ENCODE measurements at regions not wholly inside any gene's neighbourhood (a gene's known extent, or its start where the extent isn't known, plus 50 kb on each side); places are given as distances from the start of the nearest gene placed in this dataset.
"Not testable (repeated sequence)": the region's sequence is repeated elsewhere in the genome, so short reads cannot be mapped to it uniquely, and the experiment has no call there.

DNA sequence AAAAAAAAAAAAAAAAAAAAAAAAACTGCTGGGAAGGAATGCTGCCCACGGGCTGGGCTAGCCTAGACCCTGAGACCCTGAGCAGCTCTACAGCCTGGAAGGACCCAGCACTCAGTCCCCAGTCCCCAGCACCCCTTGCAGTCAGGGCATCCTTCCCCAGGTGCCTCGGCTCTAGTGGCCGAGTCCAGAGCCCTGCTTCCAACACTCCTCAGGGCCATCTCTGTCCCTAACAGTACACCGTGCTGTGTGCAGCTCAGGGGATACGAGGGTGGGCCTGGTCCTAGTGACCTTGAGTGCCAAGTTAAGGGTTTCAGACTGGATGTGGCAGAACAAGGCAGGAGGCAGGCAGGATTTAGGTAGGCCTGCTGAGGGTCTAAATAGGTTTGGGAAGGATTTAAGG, 50.2 kb upstream of the LRP8 start:
- no peak for DNase-seq

DNA sequence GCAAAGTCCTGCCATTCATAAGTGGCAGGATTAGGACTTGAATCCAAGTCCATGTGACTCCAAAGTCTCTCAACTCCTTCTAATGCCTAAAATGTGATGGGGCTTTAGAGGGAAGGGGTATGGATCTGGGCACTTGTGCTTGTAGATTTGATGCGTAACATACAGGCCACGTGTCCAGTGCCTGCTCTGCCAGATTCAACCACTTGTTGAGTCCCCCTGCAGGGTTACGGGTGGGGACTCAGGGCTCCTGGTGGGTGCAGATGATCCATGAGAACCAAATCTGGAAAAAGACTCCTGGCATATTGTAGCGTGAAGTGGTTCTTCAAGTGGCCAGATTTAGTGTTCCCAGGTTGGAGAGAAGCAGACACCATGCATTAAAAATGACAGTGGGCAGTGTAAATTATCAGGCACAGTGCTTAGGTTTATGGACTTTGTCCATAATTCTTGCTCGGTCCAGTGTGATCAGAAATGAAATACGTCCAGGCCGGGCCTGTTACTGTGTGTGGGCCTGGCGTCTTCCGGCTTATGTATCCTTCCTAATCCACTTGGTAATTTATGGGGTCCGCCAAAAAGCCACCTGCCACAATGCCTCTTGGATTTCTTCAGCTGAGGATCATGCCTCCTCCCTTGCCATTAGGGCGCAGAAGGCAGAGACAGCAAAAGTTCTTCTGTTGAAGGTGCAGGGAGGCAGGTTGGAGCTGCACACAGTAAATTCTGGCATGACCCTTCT, 51.2 kb upstream of the LRP8 start:
- DNase-seq: no peak

DNA sequence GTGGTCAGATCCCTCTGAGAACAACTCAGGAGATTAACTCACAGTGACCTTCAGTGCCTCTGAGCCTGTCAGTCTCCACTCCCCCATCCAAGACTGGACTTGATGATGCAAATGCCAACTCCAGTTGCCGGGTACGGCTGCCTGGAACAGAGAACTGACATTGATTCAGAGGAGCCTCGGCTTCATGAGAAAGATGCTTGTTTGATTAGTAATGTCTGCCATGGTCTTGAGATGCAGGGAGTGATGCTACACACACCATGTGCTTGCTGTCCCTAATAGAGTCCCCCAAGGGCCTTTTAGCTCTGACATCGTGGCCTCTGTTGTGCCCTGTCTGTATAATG, 51.8 kb upstream of the LRP8 start:
- DNase-seq: no peak

DNA sequence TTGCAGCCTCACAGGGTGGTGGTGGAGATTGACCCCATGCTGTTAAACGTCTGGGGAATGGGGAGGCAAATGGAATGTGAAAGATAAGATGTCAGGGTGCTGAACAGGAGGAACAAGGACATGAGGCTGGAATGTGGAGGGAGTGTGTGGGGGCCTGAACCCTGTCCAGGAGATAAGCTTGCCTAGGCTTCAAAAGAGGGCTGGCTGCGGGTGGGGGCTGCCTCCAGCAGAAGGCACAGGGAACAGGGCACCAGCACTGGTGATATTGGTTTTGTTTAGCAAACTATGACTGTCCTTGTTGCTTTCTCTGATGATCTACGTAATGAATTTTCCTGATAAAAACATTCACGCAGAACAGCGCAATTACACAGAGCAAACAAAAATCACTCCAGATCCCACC, 52.4 kb upstream of the LRP8 start:
- DNase-seq: no peak

DNA sequence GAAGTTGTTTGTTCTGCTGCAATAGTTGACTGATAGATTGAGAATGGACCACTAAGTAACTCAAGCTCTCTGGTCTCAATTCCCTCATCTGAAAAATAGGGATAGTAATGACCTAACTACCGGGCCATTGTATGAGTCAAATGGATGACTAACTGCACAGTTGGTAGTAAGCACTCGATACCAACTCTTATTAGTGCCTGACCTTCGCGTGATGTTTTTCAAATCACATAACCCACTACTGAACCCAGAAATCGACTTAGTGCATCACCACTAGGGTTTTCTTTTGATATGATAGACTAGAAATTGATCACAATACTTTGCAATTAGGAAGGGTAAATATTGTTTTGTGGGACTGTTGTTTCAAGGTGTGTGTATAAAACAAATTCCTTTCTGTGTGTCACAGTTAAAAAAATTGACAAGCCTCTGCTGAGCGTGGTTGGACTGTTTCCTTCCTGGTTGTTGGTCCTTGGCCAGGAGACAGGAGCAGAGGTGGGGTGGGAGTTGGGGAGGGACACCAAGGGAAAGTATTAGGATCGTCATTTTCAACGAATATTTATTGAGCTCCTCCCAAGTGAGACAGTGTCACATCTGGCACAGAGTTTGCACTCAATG, 54.0 kb upstream of the LRP8 start:
- DNase-seq: no peak

DNA sequence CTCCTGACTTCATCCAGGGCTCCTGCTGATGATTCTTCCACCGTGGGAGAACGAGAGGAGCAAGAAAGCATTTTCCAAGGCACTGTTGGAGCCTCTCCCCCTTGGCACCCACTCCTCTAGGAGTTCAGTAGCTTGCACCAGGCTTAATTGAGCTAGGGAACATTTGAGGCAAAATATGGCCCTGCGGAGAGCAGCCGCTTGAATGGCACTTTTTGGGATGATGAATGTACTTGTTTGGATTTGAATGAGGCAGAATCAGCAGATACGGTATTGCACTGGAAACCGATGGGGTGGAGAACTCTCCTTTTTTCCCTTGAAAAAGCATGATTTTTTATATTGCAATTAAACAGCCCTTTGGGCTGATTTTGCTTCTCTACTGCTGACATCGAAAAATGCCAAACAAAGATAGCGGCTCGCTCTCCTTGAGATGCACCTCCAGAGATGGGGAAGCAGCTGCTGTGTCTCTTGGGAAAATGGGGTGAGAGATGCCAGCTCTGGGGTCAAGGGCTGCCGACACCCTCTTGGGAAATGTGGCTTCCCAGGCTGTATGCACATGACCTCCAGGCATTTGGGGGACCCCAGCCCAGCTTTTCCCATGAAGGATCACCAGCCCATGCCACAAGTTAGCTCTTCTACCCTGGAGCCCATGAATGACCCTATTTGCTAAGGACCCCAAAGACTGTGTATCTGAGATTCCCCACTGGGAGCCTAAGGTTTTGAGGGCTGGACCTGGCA, 55.4 kb upstream of the LRP8 start:
- no peak for DNase-seq

DNA sequence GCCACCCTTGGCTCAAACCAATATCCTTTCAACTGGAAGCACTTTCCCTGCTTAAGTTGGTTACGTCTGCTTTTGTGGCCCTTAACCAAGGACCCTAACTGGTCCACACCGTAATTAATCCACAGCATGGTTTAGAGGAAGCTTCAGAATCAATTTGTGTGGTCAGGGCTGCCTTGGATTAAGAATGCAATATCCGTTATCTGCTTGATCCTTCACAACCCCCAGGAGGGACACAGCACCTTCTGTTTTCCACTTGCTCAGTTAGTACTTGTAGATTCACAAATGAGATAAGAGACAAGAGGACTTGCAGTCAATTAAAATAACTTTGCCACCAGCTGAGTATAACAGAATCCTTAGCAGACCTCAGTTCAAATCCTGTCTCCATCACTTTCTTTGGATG, 56.9 kb upstream of the LRP8 start:
- DNase-seq: no peak

DNA sequence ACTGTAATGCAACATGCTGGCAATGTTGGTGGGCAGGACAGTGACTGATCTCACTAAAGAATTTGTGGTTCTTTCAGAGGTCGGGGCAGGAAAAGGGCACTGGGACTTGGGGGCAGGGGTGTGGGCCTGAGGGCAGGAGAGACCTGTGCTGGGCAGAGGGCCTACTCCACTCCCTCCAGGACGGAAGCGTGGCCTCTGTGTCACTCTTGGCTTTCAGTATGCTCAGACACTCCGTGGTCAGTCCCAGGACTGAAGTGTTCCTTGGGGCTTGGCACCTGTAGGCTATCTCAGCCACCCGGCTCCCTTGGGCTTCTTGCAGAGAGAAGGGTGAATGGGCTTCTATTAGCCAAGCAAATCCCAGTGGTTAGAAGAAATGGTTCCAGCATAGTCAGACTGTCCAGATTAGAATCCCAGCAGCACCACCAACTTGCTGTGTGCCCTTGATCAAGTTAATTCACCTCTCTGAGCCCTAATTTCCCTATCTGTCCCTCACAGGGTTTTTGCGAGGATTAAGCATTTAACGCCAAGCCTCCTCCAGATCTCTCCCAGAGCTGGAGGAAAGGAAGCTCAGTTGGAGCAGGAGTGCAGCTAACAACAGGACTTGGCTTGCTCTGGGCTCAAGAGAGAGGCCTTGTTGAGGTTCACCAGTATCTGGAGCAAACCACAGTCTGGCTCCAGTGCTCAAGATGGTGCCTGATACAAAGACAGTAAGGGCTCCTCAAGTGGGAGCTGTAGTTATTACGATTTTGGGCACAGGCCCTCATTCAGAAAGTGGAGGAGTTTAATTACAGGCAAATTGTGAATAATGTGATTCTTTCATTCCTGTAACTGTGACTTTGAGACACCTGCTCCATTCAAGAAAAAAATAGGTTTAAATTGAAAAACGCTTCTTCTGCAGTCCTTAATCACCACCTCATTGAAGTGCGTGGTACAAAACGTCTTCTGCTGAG, 57.7 kb upstream of the LRP8 start:
- no peak for DNase-seq

DNA sequence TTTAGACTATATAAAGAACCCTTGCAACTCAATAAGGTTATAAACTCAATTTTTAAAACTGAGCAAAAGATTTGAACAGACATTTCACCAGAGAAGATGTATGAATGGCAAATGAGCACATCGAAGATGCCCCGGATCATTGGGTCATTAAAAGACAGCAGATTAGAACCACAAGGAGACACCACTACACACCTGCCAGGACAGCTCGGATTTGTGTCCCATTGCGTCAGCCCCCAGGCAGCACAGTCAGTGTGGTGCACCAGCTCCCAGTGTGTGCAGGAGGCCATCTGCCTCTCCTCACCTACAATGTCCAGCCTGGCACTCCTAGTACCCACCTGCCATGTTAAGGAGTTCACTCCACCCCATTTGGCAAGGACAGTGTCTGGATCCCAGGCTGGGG, 61.1 kb upstream of the LRP8 start:
- no peak for DNase-seq

DNA sequence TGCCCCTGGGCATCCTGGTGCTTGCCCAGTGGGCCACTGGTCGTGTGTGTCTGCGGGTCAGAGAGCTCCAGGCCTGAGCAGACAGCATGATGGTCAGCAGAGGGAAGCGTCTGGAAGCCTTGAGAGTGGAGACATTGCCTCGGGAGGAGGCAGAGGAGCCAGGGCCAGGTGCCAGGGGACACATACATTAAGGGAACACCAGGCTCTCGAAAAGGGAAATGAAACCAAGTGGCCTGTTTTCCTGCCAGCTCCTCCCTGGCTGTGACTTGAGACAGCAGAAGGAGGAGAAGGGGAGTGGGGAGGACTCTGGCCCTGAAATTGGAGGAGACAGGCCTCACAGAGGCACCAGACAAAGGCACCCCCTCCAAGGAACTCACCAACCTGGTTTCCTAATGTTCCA, 62.4 kb upstream of the LRP8 start:
- DNase-seq: no peak

DNA sequence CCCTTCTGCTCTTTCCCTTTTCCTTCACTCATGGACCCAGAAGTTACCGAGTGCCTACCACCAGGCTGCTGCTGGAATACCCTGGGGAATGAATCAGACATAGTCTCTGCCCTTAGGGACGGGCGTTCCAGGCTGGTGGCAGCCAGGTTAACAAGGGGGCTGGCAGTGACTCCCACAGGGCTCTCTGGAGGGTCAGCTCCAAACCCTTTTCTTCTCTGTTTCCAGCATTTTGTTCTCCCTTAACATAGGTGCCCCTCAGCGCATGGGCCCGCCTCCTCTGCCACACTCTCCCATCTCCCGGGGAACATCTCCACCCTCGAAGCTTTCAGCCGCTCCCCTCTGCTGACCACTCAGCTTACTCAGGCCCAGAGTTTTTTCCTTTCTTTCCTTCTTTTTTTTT, 62.9 kb upstream of the LRP8 start:
- DNase-seq: no peak

DNA sequence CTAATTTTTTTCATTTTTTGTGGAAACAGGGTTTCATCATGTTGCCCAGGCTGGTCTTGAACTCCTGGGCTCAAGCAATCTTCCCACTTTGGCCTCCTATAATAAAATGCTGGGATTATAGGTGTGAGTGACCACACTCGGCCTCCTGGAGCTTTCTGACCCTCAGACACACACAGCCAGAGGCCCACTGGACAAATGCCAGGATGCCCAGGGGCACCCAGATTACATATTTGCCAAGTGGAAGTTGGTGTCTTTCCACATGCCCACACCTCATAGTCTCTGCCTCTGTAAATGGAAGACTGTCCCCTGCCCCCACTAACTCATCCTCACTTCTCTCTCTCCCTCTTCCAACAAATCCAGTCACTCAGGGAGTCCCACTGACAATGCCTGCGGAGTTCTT, 63.4 kb upstream of the LRP8 start:
- DNase-seq: no peak

DNA sequence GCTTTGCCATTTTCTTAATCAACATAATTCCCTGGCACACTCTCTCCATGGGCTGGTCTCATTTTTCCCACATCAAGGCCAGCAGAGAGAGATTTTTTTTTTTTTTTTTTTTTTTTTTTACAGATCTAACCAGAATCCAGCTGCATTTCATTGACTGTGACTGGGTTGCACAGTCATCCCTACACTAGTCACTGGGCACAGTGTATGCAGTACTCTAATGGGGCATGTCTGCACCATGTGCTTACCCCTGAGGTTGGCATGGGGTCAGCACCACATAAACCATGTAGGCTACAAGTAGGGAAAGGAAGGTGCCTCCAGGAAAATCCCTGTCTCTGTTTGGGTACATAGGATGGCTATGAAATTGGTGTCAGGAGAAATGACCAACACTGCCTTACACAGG, 64.1 kb upstream of the LRP8 start:
- DNase-seq: no peak

DNA sequence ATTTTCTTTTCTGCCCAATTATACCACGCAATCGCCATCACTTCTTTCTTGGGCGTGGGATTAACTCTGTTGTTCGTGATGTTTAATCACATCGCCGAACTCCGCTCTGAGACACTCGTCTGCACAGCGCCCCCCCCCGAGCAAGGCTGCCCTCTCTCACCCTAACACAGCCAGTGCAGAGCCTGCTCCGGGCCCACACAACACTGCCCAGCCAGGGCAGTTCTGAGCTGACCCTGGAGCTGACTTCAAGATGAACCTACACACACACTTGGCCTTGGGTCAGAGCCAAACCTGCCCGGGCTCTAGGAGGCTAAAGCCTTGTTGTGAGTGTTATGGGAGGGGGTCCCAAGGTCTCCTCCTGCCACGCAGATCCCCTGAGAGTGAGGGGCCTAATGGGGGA, 64.6 kb upstream of the LRP8 start:
- DNase-seq: no peak

DNA sequence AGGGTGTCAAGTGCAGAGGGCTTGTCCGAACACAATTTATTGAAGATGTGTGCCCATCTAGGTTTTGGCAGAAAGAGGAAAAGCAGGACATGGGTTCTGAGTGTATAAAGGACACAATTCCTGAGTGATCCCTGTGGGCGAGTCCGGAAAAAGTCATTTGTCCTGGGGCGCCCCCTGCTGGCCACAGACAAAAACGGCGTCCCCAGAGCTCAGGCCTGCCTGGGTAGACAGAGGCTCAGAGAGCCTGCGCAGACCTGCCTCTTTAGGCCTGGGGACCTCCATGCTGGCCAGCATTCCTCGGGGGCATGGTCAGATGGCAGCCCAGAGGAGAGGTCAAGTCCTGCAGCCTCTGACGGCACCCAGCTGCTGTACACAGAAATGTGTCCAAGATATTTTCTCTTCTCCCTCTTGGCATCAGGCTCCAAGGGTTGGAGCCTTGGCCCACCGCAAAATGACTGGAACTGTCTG, 65.5 kb upstream of the LRP8 start:
- DNase-seq: peak; percentile 62 to 75

DNA sequence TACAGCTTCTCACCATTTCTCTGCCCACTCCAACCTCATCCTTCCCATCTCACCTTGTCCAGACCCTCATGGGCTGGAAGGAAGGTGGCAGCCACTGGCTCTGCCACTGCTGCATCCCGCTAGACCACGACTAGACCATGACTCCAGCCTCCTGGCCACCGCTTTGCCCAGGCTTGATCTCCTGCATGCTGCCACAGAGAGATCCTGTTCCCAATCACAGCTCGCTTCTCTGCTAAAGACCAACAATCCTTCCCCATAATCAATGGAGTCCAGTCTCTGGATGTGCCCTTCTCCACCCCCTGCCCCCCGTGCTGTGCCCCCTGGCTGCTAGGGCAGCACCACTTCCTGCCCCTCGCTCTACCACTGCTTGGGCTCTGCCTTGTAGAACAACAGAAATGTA, 64.9 kb upstream of the DMRTB1 start:
- no peak for DNase-seq

DNA sequence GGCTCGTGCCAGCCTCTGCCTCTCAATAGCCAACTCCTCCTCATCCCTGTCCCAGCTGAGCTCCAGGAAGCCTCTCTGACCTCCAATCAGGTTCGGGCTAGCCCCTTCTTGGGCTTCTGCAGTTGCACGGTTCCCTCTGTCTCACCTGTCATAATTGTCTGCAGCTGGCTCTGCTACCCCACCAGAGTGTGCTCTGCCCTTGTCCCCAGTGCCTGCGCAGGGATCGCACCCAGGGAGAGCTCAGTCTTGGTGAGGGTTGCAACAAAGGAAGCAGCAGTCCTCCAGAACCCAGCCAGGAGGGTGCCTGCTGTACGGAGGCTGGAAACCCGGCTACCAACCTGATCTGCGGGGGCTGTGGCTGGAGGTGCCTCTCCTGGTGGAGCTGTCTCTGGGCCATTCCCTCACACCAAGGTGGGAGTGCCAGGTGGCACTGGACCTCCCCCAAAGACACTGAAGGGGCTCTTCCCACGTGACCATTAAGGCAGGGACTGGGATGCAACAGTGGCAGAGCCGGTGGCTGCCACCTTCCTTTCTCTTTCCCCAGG, 63.5 kb upstream of the DMRTB1 start:
- DNase-seq: no peak

DNA sequence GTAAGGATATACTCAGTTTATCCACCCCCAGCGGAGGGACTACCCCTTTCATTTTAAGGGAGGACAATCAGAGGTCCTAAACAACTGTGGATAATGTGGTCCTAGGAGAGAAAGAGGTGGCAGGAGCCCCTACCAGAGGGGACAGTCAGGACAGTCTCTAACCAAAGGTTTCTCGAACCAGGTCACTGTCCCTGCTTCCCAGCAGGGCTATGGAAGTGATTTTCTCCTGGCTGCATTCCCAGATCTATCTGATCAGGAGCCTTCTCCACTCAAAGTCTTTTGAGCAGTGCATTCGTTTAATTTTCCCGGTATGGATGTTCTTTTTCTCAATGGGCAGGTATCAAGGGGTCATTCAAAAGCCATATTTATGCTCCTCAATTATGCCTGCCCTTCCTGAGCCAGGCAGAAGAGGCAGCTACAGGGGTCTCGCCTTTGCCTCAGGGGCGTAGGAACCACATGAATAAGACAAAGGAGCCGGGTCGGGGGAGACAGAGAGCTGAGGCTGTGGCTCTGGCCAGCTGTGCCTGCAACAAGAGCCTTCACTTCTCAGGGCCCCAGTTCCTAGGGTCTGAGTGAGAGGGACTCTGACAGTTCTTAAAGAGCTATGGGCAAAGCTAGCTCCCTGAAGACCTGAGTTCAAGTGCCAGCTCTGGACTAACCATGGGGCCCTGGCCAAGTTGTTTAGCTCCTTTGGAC, 62.5 kb upstream of the DMRTB1 start:
- DNase-seq: no peak

DNA sequence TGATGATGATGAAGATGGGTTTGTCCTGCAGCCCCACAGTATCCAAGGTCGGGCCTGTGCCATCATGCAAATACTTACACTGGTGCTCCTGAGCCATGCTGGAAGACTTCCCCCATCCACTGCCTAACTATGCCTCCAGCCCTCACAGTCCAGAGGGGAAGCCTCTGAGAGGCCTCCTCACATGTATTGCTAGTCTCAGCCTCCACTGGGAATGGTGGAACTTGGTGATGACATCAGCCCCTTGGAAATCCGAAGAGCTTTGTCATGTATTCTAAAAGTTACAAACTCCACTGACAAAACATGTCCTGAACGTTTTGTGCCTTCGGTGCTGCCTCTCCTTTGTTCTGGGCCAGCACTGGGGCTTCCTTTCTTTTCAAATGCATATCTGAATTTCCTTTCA, 61.1 kb upstream of the DMRTB1 start:
- no peak for DNase-seq

DNA sequence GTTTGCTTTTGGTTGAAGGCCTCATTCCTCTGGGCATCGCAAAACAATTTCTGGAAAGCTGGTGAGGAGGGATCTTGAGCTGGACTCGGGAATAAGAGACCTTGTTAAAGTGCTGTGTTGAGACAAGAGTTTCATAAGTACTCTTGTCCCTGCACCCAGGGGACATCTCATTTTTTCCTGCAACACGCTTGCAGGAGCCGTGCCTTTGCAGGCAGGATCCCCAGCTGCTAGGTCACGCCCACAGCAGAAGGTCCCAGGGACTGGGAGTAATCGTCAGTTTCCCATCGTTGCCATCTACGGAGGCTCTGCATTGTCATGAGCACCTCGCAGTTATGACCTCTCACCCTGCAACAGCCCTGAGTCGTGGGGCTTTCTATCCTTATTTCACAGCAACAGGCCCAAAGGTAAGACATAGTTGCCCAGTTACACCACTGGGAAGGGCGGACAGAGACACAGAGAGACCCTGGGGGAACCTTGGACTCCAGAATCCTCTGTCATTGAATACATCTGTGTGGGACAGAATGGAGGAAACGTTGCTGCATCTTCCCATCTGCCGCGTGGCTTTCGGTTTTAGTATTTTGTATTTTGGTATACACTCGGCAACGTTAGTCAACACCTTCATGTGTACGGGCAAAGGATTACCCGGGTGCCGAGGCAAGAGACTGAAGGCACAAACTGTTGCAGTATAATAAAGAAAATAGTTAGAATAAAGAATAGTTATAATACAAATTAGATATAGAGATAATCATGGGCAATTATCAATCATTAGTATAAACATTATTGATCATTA, 60.4 kb upstream of the DMRTB1 start:
- no peak for DNase-seq

DNA sequence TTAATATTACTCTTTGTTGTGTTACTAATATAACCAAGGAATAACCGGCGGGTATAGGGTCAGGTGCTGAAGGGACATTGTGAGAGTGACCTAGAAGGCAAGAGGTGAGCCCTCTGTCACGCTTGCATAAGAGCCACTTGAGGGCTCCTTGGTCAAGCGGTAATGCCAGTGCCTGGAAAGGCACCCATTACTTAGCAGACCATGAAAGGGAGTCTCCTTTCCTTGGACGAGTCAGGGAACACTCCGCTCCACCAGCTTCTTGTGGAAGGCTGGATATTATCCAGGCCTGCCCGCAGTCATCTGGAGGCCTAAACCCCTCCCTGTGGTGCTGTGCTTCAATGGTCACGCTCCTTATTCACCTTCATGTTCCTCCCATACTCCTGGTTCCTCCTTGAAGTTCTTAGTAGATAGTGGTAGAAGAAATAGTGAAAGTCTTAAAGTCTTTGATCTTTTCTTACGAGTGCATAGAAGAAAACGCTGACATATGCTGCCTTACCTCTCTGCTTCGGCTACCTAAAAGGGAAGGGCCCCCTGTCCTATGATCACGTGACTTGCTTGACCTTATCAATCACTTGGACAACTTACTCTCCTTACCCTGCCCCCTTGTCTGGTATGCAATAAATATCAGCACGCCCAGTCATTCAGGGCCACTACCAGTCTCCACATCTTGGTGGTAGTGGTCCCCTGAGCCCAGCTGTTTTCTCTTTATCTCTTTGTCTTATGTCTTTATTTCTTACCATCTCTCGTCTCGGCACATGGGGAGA, 59.6 kb upstream of the DMRTB1 start:
- not testable (repeated sequence) for DNase-seq
